GM12874 (cell line): ENCODE measurements at regions not wholly inside any gene's neighbourhood (a gene's known extent, or its start where the extent isn't known, plus 50 kb on each side); places are given as distances from the start of the nearest gene placed in this dataset.

ENCODE experiments used
- CTCF ChIP-seq: IDR thresholded peaks from 2 replicates; pipeline ENCODE4 v1.5.1; 2011; ENCODE audit warnings: low read depth, mild to moderate bottlenecking, control low read depth, low read length, moderate library complexity; ENCODE audit not compliant: insufficient read depth

DNA sequence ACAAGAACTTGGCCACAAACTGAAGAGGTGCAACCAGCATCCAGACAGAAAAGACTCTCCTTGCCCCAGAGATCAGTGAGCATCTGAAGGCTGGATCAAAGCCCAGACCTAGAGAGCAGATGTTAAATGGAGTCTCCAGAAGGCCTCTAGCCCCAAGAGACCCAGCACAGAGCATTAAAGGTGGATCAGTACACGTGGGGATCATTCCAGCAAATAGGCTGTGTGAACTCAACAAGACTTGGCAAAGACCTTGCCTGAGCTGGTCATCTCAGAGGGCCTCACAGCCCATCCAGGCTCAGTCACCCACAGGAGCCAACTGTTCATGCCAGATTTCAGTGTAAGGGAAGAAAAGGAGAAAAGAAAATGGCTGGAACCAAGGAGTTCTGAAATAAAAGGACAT is 214.0 kb downstream of the ENC1 start:
- no peak for TF ChIP-seq CTCF

DNA sequence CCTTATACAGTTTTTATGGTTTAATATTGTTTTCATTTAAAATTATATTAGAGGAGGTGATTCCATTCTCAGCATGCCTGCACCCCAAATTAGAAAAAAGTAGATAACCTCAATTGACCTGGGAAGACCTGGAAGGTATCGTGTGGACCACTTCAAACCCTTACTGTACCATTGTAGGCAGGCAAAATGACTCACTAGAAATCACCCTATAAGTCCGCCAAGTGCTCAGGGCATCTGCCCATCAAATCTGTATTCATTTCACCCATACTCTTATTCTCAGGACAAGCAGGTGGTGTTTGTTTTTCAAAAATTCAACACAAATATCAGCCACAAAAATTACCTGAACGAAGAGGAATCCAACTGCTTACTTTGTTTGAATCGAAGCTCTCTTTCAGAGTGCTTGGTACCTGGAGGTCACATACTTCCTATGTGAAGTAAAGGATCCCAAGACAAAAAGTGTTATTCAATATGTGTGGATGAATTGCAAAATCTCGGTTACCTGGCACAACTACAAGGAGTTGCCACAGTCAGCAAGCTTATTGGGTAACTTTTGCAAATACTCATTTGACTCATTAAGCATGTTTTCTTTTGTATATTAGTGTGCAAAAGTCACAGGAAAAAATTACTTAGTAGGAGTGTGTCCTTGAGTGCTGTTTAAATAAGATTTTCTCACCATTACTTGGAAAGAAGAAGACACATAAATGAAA is 216.2 kb downstream of the ENC1 start:
- TF ChIP-seq CTCF = no peak

- TF ChIP-seq CTCF = no peak
Measured at GRCh38 chr5:74423383-74423782, 217.1 kb downstream of the ENC1 start.

GRCh38 chr5:74422671-74423070 is 217.9 kb downstream of the ENC1 start:
- TF ChIP-seq CTCF = no peak

DNA sequence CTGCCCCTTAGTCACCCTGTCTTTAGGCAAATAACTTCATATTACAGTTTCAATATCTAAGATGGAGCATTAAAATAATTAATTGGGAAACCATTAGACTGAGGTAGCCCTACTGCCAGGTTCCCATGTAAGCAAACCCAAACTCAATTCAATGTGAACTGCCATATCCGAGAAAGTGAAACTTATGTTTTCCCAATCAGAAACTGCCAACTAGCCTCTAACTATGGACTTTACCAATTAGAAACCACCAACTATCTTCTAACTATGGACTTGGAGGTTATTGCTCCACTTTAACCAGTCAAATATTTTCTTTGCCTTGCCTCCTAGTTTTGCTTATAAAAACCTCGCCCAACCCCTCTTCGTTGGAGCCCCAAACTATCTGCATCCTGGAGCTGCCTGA is 218.5 kb downstream of the ENC1 start:
- no peak for TF ChIP-seq CTCF

DNA sequence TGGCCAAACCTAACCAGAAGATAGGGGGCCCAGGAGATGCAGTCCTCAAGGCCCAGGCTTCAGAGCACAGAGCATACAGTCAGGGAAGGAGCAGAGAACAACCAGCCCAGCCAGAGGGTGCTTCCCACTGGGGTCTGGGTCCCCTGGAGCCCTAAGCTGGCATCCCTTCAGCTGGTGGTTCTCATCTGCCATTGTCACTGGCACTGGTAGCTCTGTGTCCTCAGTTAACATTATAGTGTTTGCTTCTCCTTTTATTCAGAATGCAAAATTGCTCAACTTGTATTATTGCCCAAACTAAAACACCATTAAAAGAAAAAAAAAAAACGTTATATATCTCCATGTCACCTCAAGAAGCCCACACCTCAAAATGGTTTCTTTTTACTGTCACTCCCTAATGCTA is 219.2 kb downstream of the ENC1 start:
- TF ChIP-seq CTCF = no peak

- no peak for TF ChIP-seq CTCF
Measured at GRCh38 chr5:74420947-74421346, 219.6 kb downstream of the ENC1 start.
